Testis (tissue), 2 donors: ENCODE measurements at regions not wholly inside any gene's neighbourhood (a gene's known extent, or its start where the extent isn't known, plus 50 kb on each side); places are given as distances from the start of the nearest gene placed in this dataset.

Experiments used
- DNase-seq: peaks from one replicate; pipeline ENCODE4 v3.0.0-alpha.2; 2019
- H3K27ac ChIP-seq, 2 donors: fragments of 200-600 bp; sonication (generic); one replicate each; pipeline ENCODE4 v1.5.1; 2019
- H3K27me3 ChIP-seq: fragments of 200-600 bp; sonication (generic); one replicate; pipeline ENCODE4 v1.5.1; 2019
- H3K36me3 ChIP-seq: fragments of 200-600 bp; sonication (generic); one replicate; pipeline ENCODE4 v1.5.1; 2017; ENCODE audit warnings: low read depth; ENCODE audit errors: missing control alignments
- H3K4me1 ChIP-seq: fragments of 200-600 bp; sonication (generic); one replicate; pipeline ENCODE4 v1.5.1; 2019
- H3K4me3 ChIP-seq, 2 donors: fragments of 200-600 bp; sonication (generic); one replicate each; pipeline ENCODE4 v1.5.1; 2017 to 2019
- H3K9me3 ChIP-seq: fragments of 200-600 bp; sonication (generic); one replicate; pipeline ENCODE4 v1.5.1; 2017
- POLR2A ChIP-seq: fragments of 450-650 bp; IDR thresholded peaks from one replicate; pipeline ENCODE4 v1.6.1; 2017; ENCODE audit warnings: antibody characterized with exemption, mild to moderate bottlenecking, moderate library complexity
- WGBS, 2 donors: methylation state at CpG; one replicate each; pipeline ENCODE4 v1.1.5; 2018; 5-methylcytosine and 5-hydroxymethylcytosine counted together
- intact Hi-C: fragments of 100-400 bp; cut with DNase I; formaldehyde crosslinking; loops from one replicate; pipeline ENCODE4 v1.15.1; 2023; ENCODE audit warnings: low total_unique reads
- TF ChIP-seq, protein P1 (sequence below), 3 experiments: fragments of 450-650 bp in 2 of 3; fragments of 200-600 bp in 1 of 3; sonication (generic) in 1 of 3; IDR thresholded peaks; one replicate each; pipeline ENCODE4 v1.5.1; 2016 to 2019; ENCODE audit warnings: antibody characterized with exemption in 3 of 3, mild to moderate bottlenecking in 2 of 3, moderate library complexity in 1 of 3

DNA sequence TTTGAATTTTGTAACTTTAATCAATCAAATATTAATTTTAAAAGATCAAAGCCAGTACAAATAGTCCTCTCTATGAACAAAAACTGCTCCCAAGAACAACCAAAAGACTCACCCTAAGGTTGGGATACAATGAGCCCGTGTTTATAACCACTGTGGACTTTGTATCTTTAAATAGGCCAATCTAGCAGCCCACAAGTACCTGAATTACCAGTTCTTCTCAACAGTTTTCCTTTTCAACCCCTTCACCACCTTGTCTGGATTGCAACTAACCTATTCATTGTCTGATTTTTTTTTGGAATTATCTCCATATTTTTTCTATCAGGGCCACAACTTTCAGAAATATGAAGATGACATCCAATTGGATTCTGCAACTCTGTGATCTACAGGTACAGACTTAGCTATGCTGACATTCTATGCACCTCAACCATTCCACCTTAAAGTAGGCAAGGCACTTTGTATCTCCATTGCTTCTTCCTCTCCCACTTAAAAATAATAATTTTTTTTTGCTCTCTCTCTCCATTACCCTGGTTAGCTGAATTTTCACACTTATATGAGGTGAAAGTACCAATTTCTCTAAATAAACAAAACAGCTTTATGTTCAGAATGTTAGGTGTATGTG is 81.9 kb upstream of the MAPRE2 start:
- H3K4me1 ChIP-seq, result no peaks in the 10 kb centered on the region
- DNase-seq, result no peak
- H3K36me3 ChIP-seq, result no peaks in the 10 kb centered on the region
- H3K27me3 ChIP-seq, result no peaks in the 10 kb centered on the region
- TF ChIP-seq, protein P1, sequence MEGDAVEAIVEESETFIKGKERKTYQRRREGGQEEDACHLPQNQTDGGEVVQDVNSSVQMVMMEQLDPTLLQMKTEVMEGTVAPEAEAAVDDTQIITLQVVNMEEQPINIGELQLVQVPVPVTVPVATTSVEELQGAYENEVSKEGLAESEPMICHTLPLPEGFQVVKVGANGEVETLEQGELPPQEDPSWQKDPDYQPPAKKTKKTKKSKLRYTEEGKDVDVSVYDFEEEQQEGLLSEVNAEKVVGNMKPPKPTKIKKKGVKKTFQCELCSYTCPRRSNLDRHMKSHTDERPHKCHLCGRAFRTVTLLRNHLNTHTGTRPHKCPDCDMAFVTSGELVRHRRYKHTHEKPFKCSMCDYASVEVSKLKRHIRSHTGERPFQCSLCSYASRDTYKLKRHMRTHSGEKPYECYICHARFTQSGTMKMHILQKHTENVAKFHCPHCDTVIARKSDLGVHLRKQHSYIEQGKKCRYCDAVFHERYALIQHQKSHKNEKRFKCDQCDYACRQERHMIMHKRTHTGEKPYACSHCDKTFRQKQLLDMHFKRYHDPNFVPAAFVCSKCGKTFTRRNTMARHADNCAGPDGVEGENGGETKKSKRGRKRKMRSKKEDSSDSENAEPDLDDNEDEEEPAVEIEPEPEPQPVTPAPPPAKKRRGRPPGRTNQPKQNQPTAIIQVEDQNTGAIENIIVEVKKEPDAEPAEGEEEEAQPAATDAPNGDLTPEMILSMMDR (IDR thresholded peaks at IDR 0.05), result no peak
- TF ChIP-seq POLR2A, result no peak
- H3K4me3 ChIP-seq, result no peak overlapping the region
- intact Hi-C loops, result no loop called here
- H3K27ac ChIP-seq, result no peak overlapping the region
- H3K9me3 ChIP-seq, result no peaks in the 10 kb centered on the region
- 81 to 90% methylated on average over 1 of the region's 1 CpG for WGBS, 2 donors

DNA sequence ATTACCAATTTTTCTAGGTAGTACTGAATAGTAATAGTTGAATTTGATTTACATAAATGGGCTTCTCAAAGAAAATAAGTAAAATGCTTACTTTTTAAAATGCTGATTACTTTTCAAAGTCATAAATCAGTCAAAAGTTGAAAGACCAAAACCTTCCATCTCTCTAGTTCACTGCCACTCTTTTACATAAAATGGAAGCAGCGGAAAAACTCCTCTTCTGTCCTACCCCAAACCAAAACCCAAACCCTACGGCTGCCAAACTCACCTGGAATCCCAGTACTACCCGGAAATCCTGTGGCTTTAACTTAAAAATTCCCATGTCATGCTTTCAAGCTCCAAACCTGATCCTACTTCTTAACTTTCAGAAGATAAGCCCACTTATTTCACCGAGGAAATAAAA is 81.2 kb upstream of the MAPRE2 start:
- no peaks in the 10 kb centered on the region for H3K4me1 ChIP-seq
- H3K9me3 ChIP-seq, result no peaks in the 10 kb centered on the region
- H3K27ac ChIP-seq, result no peak overlapping the region
- H3K27me3 ChIP-seq, result no peaks in the 10 kb centered on the region
- WGBS, 2 donors, result 86 to 87% methylated on average over 4 of the region's 4 CpGs
- no peaks in the 10 kb centered on the region for H3K36me3 ChIP-seq
- intact Hi-C loops, result no loop called here
- no peak for DNase-seq
- TF ChIP-seq POLR2A, result no peak
- TF ChIP-seq, protein P1 (IDR thresholded peaks at IDR 0.05), result no peak
- no peak overlapping the region for H3K4me3 ChIP-seq

DNA sequence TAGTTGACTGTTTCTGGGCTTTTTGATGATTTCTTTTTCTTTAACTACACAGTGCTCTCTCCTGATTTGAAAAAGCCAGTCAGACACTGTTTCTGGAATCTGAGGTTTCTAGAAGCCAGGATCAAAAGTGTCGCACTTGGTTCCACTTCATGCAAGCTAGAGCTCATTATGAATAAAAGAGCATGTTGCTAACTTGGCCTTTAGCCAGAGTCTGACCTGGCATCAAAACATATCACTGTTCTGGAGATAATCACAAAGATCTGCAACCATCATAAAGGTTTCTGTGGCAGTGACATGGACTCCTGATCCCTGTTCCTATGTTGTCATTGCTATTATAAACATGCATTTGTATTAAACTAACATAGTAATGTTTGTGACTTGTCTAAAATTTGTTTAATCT is 76.1 kb upstream of the MAPRE2 start:
- Histone ChIP-seq H3K9me3 (no peaks in the 10 kb centered on the region), H3K4me1 (no peaks in the 10 kb centered on the region), H3K27ac (no peak overlapping the region), H3K4me3 (no peak overlapping the region), H3K36me3 (no peaks in the 10 kb centered on the region), H3K27me3 (no peaks in the 10 kb centered on the region)
- no peak for DNase-seq
- intact Hi-C loops, result no loop called here
- no peak for TF ChIP-seq POLR2A
- TF ChIP-seq, protein P1 (IDR thresholded peaks at IDR 0.05), result no peak
- WGBS, 2 donors, result 87 to 90% methylated on average over 1 of the region's 1 CpG

DNA sequence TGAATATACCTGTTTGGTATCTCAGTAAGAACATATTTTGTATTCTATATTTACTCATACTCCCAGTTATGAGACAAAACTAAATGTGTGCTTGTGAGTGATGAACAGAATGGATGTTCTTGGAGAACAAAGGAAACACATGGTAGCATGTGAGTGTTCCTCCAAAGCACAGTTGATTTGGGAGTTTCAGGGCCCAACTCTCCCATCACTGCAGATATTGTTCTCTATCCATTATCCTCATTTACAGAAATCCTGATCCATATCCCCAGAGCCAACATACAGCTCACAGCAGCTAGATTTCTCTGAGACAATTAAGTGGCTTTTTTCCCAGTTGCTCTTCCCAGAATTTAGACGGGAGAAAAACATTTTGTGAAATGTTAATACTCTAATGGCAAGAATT is 75.6 kb upstream of the MAPRE2 start:
- H3K9me3 ChIP-seq, result no peaks in the 10 kb centered on the region
- H3K27ac ChIP-seq, result no peak overlapping the region
- H3K36me3 ChIP-seq, result no peaks in the 10 kb centered on the region
- WGBS, 2 donors, result 59 to 62% methylated on average over 1 of the region's 1 CpG
- DNase-seq, result no peak
- H3K4me3 ChIP-seq, result no peak overlapping the region
- TF ChIP-seq, protein P1 (IDR thresholded peaks at IDR 0.05), result no peak
- TF ChIP-seq POLR2A, result no peak
- intact Hi-C loops, result no loop called here
- H3K4me1 ChIP-seq, result no peaks in the 10 kb centered on the region
- H3K27me3 ChIP-seq, result no peaks in the 10 kb centered on the region

DNA sequence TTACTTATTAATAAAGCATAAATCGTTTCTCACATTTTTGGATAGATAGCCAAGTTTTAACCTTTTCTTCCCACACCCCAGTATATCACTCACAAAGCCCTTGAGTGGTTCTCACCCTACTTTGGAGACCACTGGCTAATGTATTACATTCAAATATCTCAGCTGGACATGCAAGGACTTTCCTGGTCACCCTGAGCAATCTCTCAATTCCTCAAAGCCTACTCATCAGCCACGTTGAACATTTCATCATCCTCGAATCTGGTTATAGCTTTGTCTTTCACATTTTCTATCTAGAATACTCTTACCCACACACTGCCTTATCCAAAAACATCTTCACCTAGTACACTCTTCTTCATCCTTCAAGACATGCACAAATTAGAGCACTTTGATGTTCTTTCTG is 71.1 kb upstream of the MAPRE2 start:
- H3K4me1 ChIP-seq, result no peaks in the 10 kb centered on the region
- no peak overlapping the region for H3K4me3 ChIP-seq
- DNase-seq, result no peak
- WGBS, 2 donors, result 78 to 84% methylated on average over 3 of the region's 3 CpGs
- intact Hi-C loops, result no loop called here
- TF ChIP-seq, protein P1 (IDR thresholded peaks at IDR 0.05), result no peak
- TF ChIP-seq POLR2A, result no peak
- no peaks in the 10 kb centered on the region for H3K27me3 ChIP-seq
- H3K36me3 ChIP-seq, result no peaks in the 10 kb centered on the region
- H3K27ac ChIP-seq, result no peak overlapping the region
- no peaks in the 10 kb centered on the region for H3K9me3 ChIP-seq
